Osteoblast (primary cell): ENCODE measurements at regions not wholly inside any gene's neighbourhood (a gene's known extent, or its start where the extent isn't known, plus 50 kb on each side); places are given as distances from the start of the nearest gene placed in this dataset.

Experiments
- DNase-seq: peaks from one replicate; pipeline ENCODE4 v3.0.0; 2011; ENCODE audit warnings: low spot score, mixed read lengths; ENCODE audit not compliant: insufficient read length; ENCODE audit errors: missing footprints
- H2AFZ ChIP-seq: 2 replicates; pipeline ENCODE4 v1.6.0; 2011; ENCODE audit warnings: mild to moderate bottlenecking, low read length
- H3K27ac ChIP-seq: 2 replicates; pipeline ENCODE4 v1.5.1; 2011; ENCODE audit warnings: mild to moderate bottlenecking, low read depth, low read length, moderate library complexity
- H3K27me3 ChIP-seq: 2 replicates; pipeline ENCODE4 v1.6.0; 2012; ENCODE audit warnings: mild to moderate bottlenecking, control low read depth, inconsistent platforms, low read length, moderate library complexity; ENCODE audit not compliant: insufficient read depth
- H3K36me3 ChIP-seq: 2 replicates; pipeline ENCODE4 v1.5.1; 2011; ENCODE audit warnings: mild to moderate bottlenecking, low read length, control low read depth, moderate library complexity; ENCODE audit not compliant: insufficient read depth
- H3K4me1 ChIP-seq: 2 replicates; pipeline ENCODE4 v1.5.1; 2011; ENCODE audit warnings: mild to moderate bottlenecking, low read length, control low read depth, moderate library complexity; ENCODE audit not compliant: insufficient read depth
- H3K4me2 ChIP-seq: 2 replicates; pipeline ENCODE4 v1.6.0; 2011; ENCODE audit warnings: mild to moderate bottlenecking, low read length; ENCODE audit not compliant: insufficient read depth
- H3K4me3 ChIP-seq: fragments of 200-600 bp; sonication (generic); 3 replicates; pipeline ENCODE4 v1.5.1; 2012; ENCODE audit warnings: mild to moderate bottlenecking, low read length, inconsistent platforms; ENCODE audit not compliant: insufficient read depth
- H3K79me2 ChIP-seq: 2 replicates; pipeline ENCODE4 v1.6.0; 2012; ENCODE audit warnings: mild to moderate bottlenecking, low read length, control low read depth, inconsistent platforms; ENCODE audit not compliant: insufficient read depth
- H3K9me3 ChIP-seq: 2 replicates; pipeline ENCODE4 v1.5.1; 2011; ENCODE audit warnings: low read depth, low read length, control low read depth
- H4K20me1 ChIP-seq: 2 replicates; pipeline ENCODE4 v1.6.0; 2012; ENCODE audit warnings: mild to moderate bottlenecking, low read length, control low read depth; ENCODE audit not compliant: insufficient read depth
- TF ChIP-seq, protein P1 (sequence below): IDR thresholded peaks from 2 replicates; pipeline ENCODE4 v1.5.1; 2011; ENCODE audit warnings: mild to moderate bottlenecking, low read depth, low read length, moderate library complexity; ENCODE audit errors: extremely low read depth

DNA sequence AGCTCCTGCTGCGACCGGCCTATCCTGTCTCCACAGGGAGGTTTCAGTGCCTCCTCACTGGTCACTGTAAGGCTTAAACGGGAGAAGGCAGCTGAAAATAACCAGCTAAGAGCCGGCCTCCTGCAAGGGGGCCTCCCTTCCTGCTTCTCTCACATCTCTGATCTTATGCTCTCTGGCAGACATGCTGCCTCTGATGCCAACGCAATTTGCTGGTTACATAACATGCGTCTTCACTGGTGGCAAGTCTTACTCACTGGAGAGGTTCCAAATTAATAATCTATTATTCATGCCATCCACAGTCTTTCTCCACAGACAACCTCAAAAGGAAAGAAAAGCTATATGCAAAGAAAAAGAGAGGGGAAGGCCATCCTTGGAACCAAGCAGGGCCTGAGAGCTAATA, 91.8 kb upstream of the LRFN2 start:
- H3K4me1 ChIP-seq: no peaks in the 10 kb centered on the region
- H3K4me2 ChIP-seq: no peak overlapping the region
- H3K4me3 ChIP-seq: no peak overlapping the region
- H2AFZ ChIP-seq: no peak overlapping the region
- H3K79me2 ChIP-seq: no peaks in the 10 kb centered on the region
- H3K27me3 ChIP-seq: no peaks in the 10 kb centered on the region
- no peak for DNase-seq
- no peaks in the 10 kb centered on the region for H3K9me3 ChIP-seq
- H3K27ac ChIP-seq: no peak overlapping the region
- TF ChIP-seq, protein P1, sequence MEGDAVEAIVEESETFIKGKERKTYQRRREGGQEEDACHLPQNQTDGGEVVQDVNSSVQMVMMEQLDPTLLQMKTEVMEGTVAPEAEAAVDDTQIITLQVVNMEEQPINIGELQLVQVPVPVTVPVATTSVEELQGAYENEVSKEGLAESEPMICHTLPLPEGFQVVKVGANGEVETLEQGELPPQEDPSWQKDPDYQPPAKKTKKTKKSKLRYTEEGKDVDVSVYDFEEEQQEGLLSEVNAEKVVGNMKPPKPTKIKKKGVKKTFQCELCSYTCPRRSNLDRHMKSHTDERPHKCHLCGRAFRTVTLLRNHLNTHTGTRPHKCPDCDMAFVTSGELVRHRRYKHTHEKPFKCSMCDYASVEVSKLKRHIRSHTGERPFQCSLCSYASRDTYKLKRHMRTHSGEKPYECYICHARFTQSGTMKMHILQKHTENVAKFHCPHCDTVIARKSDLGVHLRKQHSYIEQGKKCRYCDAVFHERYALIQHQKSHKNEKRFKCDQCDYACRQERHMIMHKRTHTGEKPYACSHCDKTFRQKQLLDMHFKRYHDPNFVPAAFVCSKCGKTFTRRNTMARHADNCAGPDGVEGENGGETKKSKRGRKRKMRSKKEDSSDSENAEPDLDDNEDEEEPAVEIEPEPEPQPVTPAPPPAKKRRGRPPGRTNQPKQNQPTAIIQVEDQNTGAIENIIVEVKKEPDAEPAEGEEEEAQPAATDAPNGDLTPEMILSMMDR: no peak
- H3K36me3 ChIP-seq: no peaks in the 10 kb centered on the region
- no peaks in the 10 kb centered on the region for H4K20me1 ChIP-seq

DNA sequence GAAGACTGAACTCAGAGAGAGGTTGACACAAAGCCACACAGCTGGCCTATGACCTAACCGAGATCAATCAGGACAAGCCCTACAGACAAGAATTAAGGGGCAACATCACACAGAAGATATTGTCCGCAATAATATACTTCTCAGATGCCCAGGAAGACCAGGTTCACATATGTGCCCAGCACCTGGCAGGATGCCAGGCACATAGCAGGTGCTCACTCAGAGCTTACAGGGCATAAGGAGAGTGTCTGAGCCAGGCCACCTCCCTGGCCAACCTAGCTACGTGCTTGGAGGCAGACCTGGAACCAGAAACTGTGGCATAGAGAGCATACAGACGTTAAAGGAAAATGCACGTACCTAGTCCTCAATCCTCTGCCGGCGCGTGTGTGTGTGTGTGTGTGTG, 87.0 kb upstream of the LRFN2 start:
- H3K27me3 ChIP-seq: no peaks in the 10 kb centered on the region
- H3K4me1 ChIP-seq: no peaks in the 10 kb centered on the region
- H3K9me3 ChIP-seq: no peaks in the 10 kb centered on the region
- no peak for DNase-seq
- no peak overlapping the region for H3K4me3 ChIP-seq
- H3K79me2 ChIP-seq: no peaks in the 10 kb centered on the region
- no peak overlapping the region for H3K4me2 ChIP-seq
- no peak overlapping the region for H2AFZ ChIP-seq
- no peak overlapping the region for H3K27ac ChIP-seq
- H3K36me3 ChIP-seq: no peaks in the 10 kb centered on the region
- TF ChIP-seq, protein P1: no peak
- no peaks in the 10 kb centered on the region for H4K20me1 ChIP-seq

DNA sequence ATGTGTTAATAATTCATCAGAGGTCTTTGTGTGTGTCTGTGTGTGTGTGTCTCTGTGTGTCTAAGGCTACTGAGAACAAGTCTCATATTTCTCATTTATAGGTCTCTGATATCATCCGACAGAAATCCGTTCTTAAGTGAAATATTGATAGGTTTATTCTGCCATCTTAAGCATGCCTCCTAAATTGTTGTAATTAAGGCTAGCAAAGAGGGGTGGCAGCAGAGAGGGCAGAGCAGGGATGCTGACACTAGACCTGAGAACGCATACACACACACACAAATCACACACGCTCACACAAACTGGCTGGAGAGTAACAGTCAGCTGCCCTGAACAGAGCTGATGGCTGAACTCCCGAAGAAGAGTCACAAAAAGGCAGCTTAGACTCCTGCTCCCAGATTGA, 84.9 kb upstream of the LRFN2 start:
- Histone ChIP-seq H3K4me2 (no peak overlapping the region), H3K27ac (no peak overlapping the region), H3K36me3 (no peaks in the 10 kb centered on the region), H3K9me3 (no peaks in the 10 kb centered on the region), H3K79me2 (no peaks in the 10 kb centered on the region), H2AFZ (no peak overlapping the region), H3K4me1 (no peaks in the 10 kb centered on the region), H3K4me3 (no peak overlapping the region), H3K27me3 (no peaks in the 10 kb centered on the region), H4K20me1 (no peaks in the 10 kb centered on the region)
- TF ChIP-seq, protein P1: peak; percentile 6
- DNase-seq: no peak

DNA sequence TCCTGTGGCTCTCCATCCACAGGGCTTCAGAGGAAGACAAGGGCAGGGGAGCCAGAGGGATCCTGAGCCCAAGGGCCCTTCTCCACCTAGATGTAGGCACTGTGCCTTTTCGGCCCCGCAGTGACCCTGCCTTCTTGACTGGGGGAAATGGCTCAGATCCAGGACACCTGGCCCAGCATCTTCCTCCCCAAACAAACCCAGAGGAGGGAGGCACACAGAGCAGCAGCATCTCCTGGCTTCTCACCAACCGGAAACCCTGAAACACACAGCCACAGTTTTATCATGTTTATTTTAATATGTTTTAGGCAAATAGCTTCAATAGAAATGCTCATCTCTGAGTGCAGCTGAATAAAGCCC, 84.5 kb upstream of the LRFN2 start:
- Histone ChIP-seq H3K27ac (no peak overlapping the region), H4K20me1 (no peaks in the 10 kb centered on the region)
- TF ChIP-seq, protein P1: no peak

More for the DNA sequence above, 84.5 kb upstream of the LRFN2 start:
- H3K4me1 ChIP-seq: no peaks in the 10 kb centered on the region
- no peak overlapping the region for H3K4me2 ChIP-seq
- DNase-seq: no peak
- no peak overlapping the region for H3K4me3 ChIP-seq
- no peak overlapping the region for H2AFZ ChIP-seq
- no peaks in the 10 kb centered on the region for H3K27me3 ChIP-seq
- no peaks in the 10 kb centered on the region for H3K36me3 ChIP-seq
- H3K79me2 ChIP-seq: no peaks in the 10 kb centered on the region
- no peaks in the 10 kb centered on the region for H3K9me3 ChIP-seq
